NCI-H82 (cell line): ENCODE measurements at regions not wholly inside any gene's neighbourhood (a gene's known extent, or its start where the extent isn't known, plus 50 kb on each side); places are given as distances from the start of the nearest gene placed in this dataset.
"Not testable (repeated sequence)": the region's sequence is repeated elsewhere in the genome, so short reads cannot be mapped to it uniquely, and the experiment has no call there.

Experiments used
- DNase-seq: peaks from one replicate; lab custom pipeline; 2025; lab: John Stamatoyannopoulos, UW

- peak; percentile 19 for DNase-seq
Observed at GRCh38 chr12:107144441-107144840, 51.1 kb upstream of the CRY1 start.

GRCh38 chr12:107144990-107145389 is 51.6 kb upstream of the CRY1 start:
- peak; percentile 53 for DNase-seq

- DNase-seq, result peak; percentile 50
Observed at GRCh38 chr12:107145397-107145796, 52.0 kb upstream of the CRY1 start.

- DNase-seq, result no peak
Observed at GRCh38 chr12:107148107-107148506, 54.8 kb upstream of the CRY1 start.

DNA sequence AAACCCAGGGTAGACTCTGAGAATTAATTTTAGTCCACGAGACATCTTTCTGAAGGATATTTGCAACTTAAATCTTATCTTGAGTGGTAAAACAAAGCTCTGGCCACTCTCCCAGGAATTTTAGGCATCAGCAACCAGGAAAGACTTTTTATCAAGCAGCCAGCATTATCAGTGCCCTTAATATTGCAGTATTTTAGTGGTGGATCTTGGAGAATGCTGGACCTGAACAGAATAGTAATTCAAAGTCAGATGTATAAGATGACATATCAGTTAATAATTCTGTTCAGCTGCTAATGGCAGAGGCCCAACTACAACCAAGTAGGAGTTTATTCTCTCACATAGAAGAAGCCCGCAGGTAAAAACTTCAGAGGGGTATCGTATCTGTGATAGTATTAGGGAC is 59.0 kb upstream of the CRY1 start:
- DNase-seq, result no peak

DNA sequence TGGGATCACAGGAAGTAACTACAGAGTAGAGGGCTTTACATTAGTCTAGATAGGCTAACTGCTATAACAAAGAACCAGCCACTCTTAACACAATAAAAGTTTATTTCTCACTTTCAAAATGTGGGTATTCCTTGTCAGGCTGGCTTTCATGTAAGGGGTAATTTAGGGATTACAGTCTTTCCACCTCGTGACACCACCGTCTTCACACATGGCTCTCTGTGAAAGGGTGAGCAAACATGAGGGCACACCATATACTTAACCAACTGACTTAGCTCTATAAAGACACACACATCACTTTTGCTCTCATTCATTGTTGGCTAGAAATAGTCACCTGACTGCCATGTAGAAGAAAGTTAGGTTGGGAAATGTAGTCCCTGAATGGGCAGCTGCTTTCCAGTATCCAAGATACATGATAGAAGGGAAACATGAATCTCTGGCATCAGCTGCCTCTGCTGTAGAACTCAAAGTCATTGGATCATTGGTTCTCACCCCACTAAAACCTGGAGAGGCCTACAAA is 66.1 kb upstream of the CRY1 start:
- no peak for DNase-seq

GRCh38 chr12:107163413-107163812 is 70.1 kb upstream of the CRY1 start:
- no peak for DNase-seq

DNA sequence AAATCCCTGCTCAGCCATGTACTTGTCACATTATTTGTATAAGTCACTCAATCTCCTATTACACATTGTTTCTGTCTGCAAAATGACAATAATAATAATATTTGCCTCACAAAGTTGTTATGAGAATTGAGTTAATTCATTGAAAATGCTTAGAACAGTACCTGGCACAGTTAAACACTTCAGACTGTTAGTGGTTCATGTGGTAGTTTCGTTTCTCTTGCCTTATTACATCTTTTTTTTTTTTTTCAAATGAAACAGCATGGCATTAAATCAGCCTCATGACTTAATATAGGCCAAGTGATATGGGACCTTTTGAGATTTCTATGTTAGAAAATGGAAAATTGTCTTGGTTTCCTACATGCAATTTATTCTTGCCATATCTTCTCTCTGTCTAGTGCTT is 71.0 kb upstream of the CRY1 start:
- no peak for DNase-seq

DNA sequence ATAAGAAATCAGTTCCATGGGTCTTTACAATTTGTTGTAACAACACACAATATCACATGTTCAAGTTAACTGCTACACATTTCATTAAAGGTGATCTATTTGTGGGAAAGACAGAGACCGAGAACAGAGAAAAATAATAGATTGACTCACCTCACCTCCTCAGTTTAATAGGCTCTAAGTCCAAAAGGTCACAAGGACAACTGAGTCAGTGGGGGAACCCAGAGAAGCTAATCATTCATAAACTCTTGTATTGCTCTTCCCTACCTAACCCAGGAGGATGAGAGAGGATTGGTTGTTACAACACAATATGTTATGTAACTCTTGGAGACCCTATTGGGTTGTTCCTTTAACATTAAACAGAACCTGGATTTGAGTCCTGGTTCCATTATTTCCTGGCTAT is 72.2 kb upstream of the CRY1 start:
- DNase-seq, result no peak

DNA sequence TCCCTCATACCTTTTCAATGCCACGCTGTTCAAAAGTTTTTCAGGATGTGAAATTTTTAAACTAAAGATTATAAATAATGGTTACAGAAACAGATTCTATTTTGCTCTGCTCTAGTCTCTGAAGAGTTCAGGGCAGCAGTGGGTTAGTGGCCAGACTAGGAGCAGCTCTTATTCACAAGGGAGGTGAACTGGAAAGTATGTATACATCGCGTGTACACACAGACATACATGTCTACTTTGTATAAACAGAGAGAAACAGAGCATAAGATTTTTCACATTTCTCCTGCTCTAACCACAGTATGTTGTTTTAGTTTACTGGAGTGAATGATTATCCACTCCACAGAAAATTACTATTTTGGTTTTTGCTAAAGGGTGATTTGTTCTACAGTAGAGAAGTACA is 74.4 kb upstream of the CRY1 start:
- DNase-seq, result no peak

GRCh38 chr12:107169200-107169599 is 75.9 kb upstream of the CRY1 start:
- no peak for DNase-seq

DNA sequence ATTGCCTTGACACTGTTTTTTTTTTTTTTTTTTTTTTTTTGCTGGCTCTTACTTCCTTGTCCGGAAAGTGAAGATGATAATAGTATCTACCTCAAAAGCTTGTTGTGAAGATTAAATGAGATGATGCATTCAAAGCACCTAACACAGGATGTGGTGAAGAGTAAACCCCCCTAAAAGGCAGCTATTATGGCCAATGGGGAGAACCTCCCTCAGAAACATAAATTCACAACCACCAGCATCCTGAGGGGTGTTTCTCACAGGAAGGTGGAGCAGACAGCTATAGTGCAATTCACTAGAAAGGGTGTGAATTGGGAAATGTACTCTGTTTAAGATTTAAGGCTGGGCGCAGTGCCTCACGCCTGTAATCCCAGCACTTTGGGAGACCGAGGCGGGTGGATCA is 85.4 kb upstream of the CRY1 start:
- no peak for DNase-seq

DNA sequence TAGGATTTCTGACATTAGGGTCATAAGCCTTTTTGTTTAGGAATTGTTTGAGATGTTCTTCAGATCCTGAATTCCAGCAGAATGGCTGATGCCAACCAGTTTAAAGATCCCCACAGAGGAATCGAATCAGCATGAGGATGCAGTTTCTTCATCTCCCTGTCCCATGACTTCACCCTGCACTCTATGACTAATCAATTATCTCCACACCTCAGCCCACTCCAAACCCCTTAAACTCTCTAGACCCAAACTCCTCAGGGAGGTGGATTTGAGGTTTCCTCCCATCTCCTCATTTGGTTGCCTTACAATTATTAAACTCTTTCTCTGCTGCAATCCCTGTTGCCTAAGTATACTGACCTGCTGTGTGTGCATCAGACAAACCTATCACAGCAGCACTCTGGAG is 86.5 kb upstream of the CRY1 start:
- no peak for DNase-seq

GRCh38 chr12:107180272-107180671 is 86.9 kb upstream of the CRY1 start:
- DNase-seq, result no peak

DNA sequence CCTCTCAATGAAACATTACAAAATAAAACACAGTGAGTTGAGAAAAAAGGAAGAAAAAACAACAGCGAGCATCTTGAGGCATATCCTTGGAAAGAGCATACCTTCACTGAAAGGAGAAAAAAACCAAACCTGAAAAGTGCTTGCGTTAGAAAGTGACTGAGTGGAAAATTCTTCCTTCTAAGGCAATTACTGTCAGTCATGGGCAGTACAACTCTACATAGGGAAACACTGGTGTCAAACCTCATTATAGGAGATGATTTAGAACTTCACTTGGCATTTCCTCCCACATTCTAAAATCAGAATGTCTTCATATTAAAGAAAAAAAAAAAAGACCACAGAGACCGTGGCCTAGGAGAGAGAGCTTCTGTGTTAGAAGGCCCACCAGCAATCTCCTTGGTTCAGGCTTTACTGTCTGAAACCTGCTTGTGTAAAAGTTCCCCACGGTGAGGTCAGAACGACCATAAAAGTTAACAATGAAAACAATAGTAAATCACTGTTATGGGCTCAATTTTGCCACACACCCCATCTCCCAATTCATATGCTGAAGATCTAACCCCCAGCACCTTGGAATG is 91.1 kb upstream of the CRY1 start:
- no peak for DNase-seq

DNA sequence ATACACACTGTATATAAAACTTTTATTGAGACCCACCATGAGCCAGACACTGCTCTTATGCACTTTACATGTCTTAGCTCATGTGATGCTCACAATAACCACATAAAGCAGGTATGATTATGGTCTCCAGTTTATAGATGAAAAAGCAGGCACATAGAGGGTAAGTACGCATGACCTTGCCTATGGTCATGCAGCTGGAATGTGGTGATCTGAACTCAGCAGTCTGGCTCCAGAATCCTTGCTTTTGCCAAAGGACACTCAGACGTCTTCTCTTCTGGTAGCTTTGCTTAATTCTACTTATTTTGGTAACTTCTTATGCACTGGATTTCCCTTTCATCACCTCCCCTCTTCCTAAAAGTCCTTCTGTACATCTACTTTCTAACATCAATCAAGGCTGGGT is 103.3 kb upstream of the CRY1 start:
- DNase-seq, result no peak

DNA sequence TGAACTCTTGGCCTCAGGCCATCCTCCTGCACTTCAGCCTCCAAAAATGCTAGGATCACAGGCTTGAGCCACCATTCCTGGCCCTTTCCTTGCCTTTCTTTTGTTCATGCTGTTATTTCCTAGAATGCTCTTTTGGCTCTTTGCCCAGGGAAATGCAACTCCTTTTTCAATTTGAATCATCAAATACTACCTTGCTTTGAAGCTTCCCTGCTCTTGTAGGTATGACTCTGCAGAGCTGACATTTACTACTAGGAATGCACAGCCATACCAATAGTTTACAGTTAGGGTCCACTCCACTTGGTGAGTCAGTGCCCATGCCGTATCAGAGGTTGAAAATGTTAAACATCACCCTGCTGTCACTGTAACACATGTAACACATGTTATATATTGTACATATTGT is 107.0 kb upstream of the CRY1 start:
- no peak for DNase-seq

DNA sequence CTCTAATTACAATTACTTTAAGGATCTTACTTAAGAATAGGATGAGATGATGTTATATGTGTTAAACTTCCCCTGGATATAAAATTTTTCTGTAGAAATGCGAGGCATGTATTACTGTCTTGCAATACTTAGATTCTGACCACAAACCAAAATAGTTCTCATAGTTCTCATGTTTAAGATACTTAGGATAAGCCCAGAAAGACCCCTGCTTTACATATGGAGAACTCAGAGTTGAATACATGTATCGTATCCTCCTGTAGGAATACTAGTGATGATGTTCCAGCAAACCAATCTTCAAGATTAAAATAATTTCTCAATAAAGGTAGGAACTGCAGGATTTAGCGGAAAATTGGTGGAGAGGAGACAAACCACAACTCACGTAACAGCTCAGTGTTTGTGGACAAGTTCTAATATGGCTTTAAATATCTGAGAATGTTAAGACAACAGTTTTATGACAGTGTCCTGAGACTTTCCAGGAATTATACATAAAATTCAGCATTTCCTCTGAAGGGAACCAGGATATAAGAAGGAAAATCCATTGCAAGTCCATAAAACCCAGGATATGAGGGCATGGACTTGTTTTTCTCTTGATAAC is 114.7 kb upstream of the CRY1 start:
- no peak for DNase-seq

- DNase-seq, result not testable (repeated sequence)
Observed at GRCh38 chr12:107209700-107210099, 116.4 kb upstream of the CRY1 start.

DNA sequence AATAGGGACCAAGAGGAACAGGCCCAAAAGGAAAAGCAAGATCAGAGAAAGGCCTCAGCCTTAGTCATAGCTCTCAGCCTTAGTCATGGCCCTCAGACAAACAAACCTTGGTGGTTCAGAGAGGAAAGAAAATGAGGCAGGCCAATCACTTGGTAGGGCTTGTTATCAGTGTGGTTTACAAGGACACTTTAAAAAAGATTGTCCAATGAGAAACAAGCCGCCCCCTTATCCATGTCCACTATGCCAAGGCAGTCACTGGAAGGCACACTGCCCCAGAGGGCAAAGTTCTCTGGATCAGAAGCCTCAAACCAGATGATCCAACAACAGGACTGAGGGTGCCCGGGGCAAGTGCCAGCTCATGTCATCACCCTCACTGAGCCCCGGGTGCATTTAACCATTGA is 121.0 kb upstream of the CRY1 start:
- not testable (repeated sequence) for DNase-seq

GRCh38 chr12:107216411-107216810 is 123.1 kb upstream of the CRY1 start:
- DNase-seq, result not testable (repeated sequence)

DNA sequence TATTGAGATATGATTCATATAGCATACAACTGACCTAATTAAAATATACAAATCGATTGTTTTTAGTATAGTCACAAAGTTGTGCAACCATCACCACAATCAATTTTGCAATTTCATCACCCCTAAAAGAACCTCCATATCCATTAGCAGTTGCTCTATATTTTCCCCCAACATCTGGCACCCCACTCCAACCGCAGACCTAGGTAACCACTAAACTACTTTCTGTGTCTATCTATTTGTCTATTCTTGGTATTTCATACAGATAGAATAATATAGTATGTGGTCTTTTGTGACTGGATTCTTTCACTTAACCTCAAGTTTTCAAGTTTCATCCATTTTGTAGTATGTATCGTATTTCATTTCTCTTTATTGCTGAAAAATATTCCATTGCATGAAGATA is 126.0 kb upstream of the CRY1 start:
- no peak for DNase-seq

DNA sequence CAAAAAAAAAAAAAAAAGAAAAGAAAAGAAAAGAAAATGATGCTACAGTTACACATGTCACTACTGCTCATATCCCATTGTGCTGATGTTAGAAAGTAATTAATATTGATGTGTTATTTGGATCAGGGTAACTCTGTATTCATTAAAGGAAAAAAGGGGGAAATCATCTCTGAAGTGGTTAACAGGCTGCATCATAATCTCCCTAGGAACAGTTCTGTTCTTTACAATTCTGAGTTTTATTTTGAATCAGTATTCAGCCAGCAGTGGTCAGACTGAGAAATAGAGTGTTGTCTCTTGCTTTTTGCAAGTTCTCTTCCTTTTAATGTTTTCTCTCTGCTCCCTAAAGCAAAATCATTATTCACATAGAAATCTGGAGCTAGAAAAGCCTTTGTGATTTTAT is 128.6 kb upstream of the CRY1 start:
- DNase-seq, result no peak

GRCh38 chr12:107223821-107224220 is 130.5 kb upstream of the CRY1 start:
- peak; percentile 88 for DNase-seq
